HepG2 (cell line): ENCODE measurements at regions not wholly inside any gene's neighbourhood (a gene's known extent, or its start where the extent isn't known, plus 50 kb on each side); places are given as distances from the start of the nearest gene placed in this dataset.

Experiments used
- AGO2 ChIP-seq: fragments of 200-400 bp; formaldehyde crosslinking; optimal IDR thresholded peaks from 2 replicates; pipeline ENCODE3; 2017; ENCODE audit warnings: mild to moderate bottlenecking, low read depth, low read length, moderate library complexity
- ARHGAP35 ChIP-seq: sonication (generic); formaldehyde crosslinking; IDR thresholded peaks from 2 replicates; pipeline ENCODE4 v1.9.0; 2022; ENCODE audit warnings: mild to moderate bottlenecking, inconsistent platforms, moderate library complexity, missing genetic modification reagents, borderline replicate concordance
- CHD2 ChIP-seq: IDR thresholded peaks from 2 replicates; pipeline ENCODE4 v1.6.1; 2011; ENCODE audit warnings: low read depth, low read length, improper control_type of control experiment
- CREB1 ChIP-seq, 2 experiments: fragments of 450-650 bp in 1 of 2; IDR thresholded peaks; 2 replicates each; pipeline ENCODE4 v1.6.1; 2016 to 2017; ENCODE audit warnings: control low read depth in 1 of 2, mild to moderate bottlenecking in 1 of 2, missing compliant biosample characterization in 1 of 2, missing genetic modification characterization in 1 of 2
- GATAD2A ChIP-seq: IDR thresholded peaks from 2 replicates; pipeline ENCODE4 v1.6.1; 2016
- GMEB1 ChIP-seq: sonication (generic); formaldehyde crosslinking; IDR thresholded peaks from 2 replicates; pipeline ENCODE4 v1.5.1; 2020; ENCODE audit warnings: missing genetic modification reagents, mild to moderate bottlenecking, borderline replicate concordance
- HBP1 ChIP-seq: IDR thresholded peaks from 2 replicates; pipeline ENCODE4 v1.6.1; 2016; ENCODE audit warnings: low read depth, control low read depth
- HMGXB3 ChIP-seq: sonication (generic); formaldehyde crosslinking; IDR thresholded peaks from 2 replicates; pipeline ENCODE4 v1.4.0; 2020; ENCODE audit warnings: missing genetic modification reagents, borderline replicate concordance
- MXD4 ChIP-seq: IDR thresholded peaks from 2 replicates; pipeline ENCODE4 v1.6.1; 2016; ENCODE audit warnings: mild to moderate bottlenecking, missing biosample characterization, missing genetic modification reagents
- NR2C2 ChIP-seq: sonication (generic); formaldehyde crosslinking; IDR thresholded peaks from 2 replicates; pipeline ENCODE4 v1.4.0; 2020; ENCODE audit warnings: missing genetic modification reagents, mild to moderate bottlenecking, moderate library complexity, borderline replicate concordance
- POLR2A ChIP-seq, 2 experiments: IDR thresholded peaks; 2 replicates each; pipeline ENCODE4 v1.6.1; 2011; ENCODE audit warnings: low read depth in 2 of 2, low read length in 2 of 2, mild to moderate bottlenecking in 1 of 2, moderate library complexity in 1 of 2; ENCODE audit not compliant: insufficient read depth in 1 of 2
- RXRA ChIP-seq: sonication (generic); formaldehyde crosslinking; IDR thresholded peaks from 2 replicates; pipeline ENCODE4 v1.5.1; 2020; ENCODE audit warnings: missing genetic modification reagents
- SIN3A ChIP-seq: IDR thresholded peaks from 2 replicates; pipeline ENCODE4 v1.6.1; 2011; ENCODE audit warnings: low read depth, mild to moderate bottlenecking, control low read depth, low read length, borderline replicate concordance
- SOX13 ChIP-seq, 3 experiments: fragments of 450-650 bp in 1 of 3; sonication (generic) in 1 of 3; formaldehyde crosslinking in 1 of 3; IDR thresholded peaks in 2 of 3; conservative IDR thresholded peaks in 1 of 3; 2 replicates each; pipeline versions ENCODE4 v1.5.0 to v1.6.1; 2016 to 2020; ENCODE audit warnings: antibody characterized with exemption in 1 of 3, mild to moderate bottlenecking in 1 of 3, missing compliant biosample characterization in 1 of 3, missing genetic modification reagents in 1 of 3, moderate library complexity in 1 of 3
- SP140L ChIP-seq: sonication (generic); formaldehyde crosslinking; IDR thresholded peaks from 2 replicates; pipeline ENCODE4 v1.4.0; 2020; ENCODE audit warnings: missing genetic modification reagents, borderline replicate concordance
- TARDBP ChIP-seq: sonication (generic); formaldehyde crosslinking; IDR thresholded peaks from 2 replicates; pipeline ENCODE4 v1.8.0; 2022; ENCODE audit warnings: mild to moderate bottlenecking, missing genetic modification reagents
- TBL1XR1 ChIP-seq: fragments of 150-350 bp; IDR thresholded peaks from 2 replicates; pipeline ENCODE4 v1.6.1; 2014; ENCODE audit warnings: borderline replicate concordance, low read length; ENCODE audit not compliant: partially characterized antibody
- XRCC5 ChIP-seq: fragments of 200-400 bp; formaldehyde crosslinking; optimal IDR thresholded peaks from 2 replicates; pipeline ENCODE3; 2017; ENCODE audit warnings: mild to moderate bottlenecking, low read length
- YEATS4 ChIP-seq: sonication (generic); formaldehyde crosslinking; IDR thresholded peaks from 2 replicates; pipeline ENCODE4 v1.4.0; 2020; ENCODE audit warnings: missing genetic modification reagents, borderline replicate concordance
- ZNF34 ChIP-seq: sonication (generic); formaldehyde crosslinking; IDR thresholded peaks from 2 replicates; pipeline ENCODE4 v1.4.0; 2020; ENCODE audit warnings: mild to moderate bottlenecking, missing genetic modification reagents, borderline replicate concordance
- ZNF563 ChIP-seq: sonication (generic); formaldehyde crosslinking; IDR thresholded peaks from 2 replicates; pipeline ENCODE4 v1.8.0; 2022; ENCODE audit warnings: mild to moderate bottlenecking, moderate library complexity, missing genetic modification reagents

GRCh38 chr16:72664509-72665408 lies 383.2 kb downstream of the ZFHX3 start (continued):
- TF ChIP-seq POLR2A (IDR thresholded peaks at IDR 0.05; ENCODE audit: insufficient read depth in 1 of 2, low read depth in 2 of 2, low read length in 2 of 2) (peak; percentile 57 to 91), NR2C2 (CRISPR knock-in tag) (peak; percentile 77; the same call in 1 of the 2 replicates), ARHGAP35 (CRISPR knock-in tag) (peak; percentile 60; the same call in 1 of the 2 replicates), SIN3A (peak; percentile 100), GMEB1 (peak; percentile 83), AGO2 (peak; percentile 39), RXRA (CRISPR knock-in tag) (peak; percentile 63), MXD4 (CRISPR knock-in tag) (peak; percentile 70; the same call in 1 of the 2 replicates), HBP1 (CRISPR knock-in tag) (peak; percentile 100), YEATS4 (peak; percentile 49; the same call in 1 of the 2 replicates), CREB1 (IDR thresholded peaks at IDR 0.05) (peak; percentile 89), CREB1 (CRISPR knock-in tag; IDR thresholded peaks at IDR 0.05) (peak; percentile 96), TARDBP (no peak; the same call in 1 of the 2 replicates), ZNF563 (peak; percentile 58; the same call in 1 of the 2 replicates), XRCC5 (peak; percentile 89), GATAD2A (CRISPR knock-in tag) (peak; percentile 41; the same call in 1 of the 2 replicates), CHD2 (peak; percentile 67; the same call in 1 of the 2 replicates), ZNF34 (CRISPR knock-in tag) (no peak), SOX13 (IDR thresholded peaks at IDR 0.05) (no peak), SOX13 (CRISPR knock-in tag; conservative IDR thresholded peaks at IDR 0.05 in 1 of 2, IDR thresholded peaks at IDR 0.05 in 1 of 2) (no peak), SP140L (0 out of 2 replicates have a peak, but pooled peaks have one; percentile 27), TBL1XR1 (peak; percentile 26), HMGXB3 (CRISPR knock-in tag) (peak; percentile 74; the same call in 1 of the 2 replicates)
